HEK293T (cell line): ENCODE measurements at regions not wholly inside any gene's neighbourhood (a gene's known extent, or its start where the extent isn't known, plus 50 kb on each side); places are given as distances from the start of the nearest gene placed in this dataset.

Experiments used
- ARNT ChIP-seq: fragments of 450-650 bp; IDR thresholded peaks from 2 replicates; pipeline ENCODE4 v1.6.1; 2017; ENCODE audit warnings: mild to moderate bottlenecking
- BHLHE40 ChIP-seq: fragments of 450-650 bp; IDR thresholded peaks from 2 replicates; pipeline ENCODE4 v1.6.1; 2016; ENCODE audit warnings: mild to moderate bottlenecking, moderate library complexity, borderline replicate concordance
- ELF4 ChIP-seq: fragments of 450-650 bp; IDR thresholded peaks from 2 replicates; pipeline ENCODE4 v1.6.1; 2017; ENCODE audit warnings: antibody characterized with exemption
- FOXM1 ChIP-seq: fragments of 450-650 bp; IDR thresholded peaks from 2 replicates; pipeline ENCODE4 v1.6.1; 2017; ENCODE audit warnings: mild to moderate bottlenecking, borderline replicate concordance
- SP1 ChIP-seq: fragments of 450-650 bp; IDR thresholded peaks from 2 replicates; pipeline ENCODE4 v1.6.1; 2017
- TARDBP ChIP-seq: fragments of 450-650 bp; IDR thresholded peaks from 2 replicates; pipeline ENCODE4 v1.6.1; 2016

- no peak for TF ChIP-seq ARNT
- TF ChIP-seq ELF4 = no peak
- TF ChIP-seq SP1 = no peak
- TF ChIP-seq FOXM1 = no peak
- no peak for TF ChIP-seq TARDBP
- TF ChIP-seq BHLHE40 = no peak
Measured at GRCh38 chr4:17033768-17034181, 135.3 kb upstream of the LDB2 start.
